Activated CD8-positive, alpha-beta memory T cell treated with anti-CD3 and anti-CD28 coated beads, Interleukin-2, amount 10 ng/mL, durations not matched to agents 7 days and 5 days (primary cell): ENCODE measurements at regions not wholly inside any gene's neighbourhood (a gene's known extent, or its start where the extent isn't known, plus 50 kb on each side); places are given as distances from the start of the nearest gene placed in this dataset.

Source experiments
- ATAC-seq: fragments of 150-1000 bp; cut with Tn5 transposase; one replicate; pipeline ENCODE4 v1.10.0; 2021; ENCODE audit warnings: moderate library complexity
- CTCF ChIA-PET: fragments of 350-600 bp; sonication (Branson Sonifier 250); formaldehyde crosslinking; loops from one replicate; lab custom pipeline; 2021; ENCODE audit warnings: antibody characterized with exemption; lab: Charles Lee
- DNase-seq: peaks from one replicate; pipeline ENCODE4 v3.0.0-alpha.2; 2020
- H3K27ac Mint-ChIP-seq: one replicate; pipeline ENCODE4 v1.8.0; 2021; ENCODE audit warnings: mild to moderate bottlenecking, mixed read lengths
- H3K27me3 Mint-ChIP-seq: one replicate; pipeline ENCODE4 v1.8.0; 2021; ENCODE audit warnings: mixed read lengths
- H3K36me3 Mint-ChIP-seq: one replicate; pipeline ENCODE4 v1.8.0; 2021; ENCODE audit warnings: mild to moderate bottlenecking, mixed read lengths
- H3K4me1 Mint-ChIP-seq: one replicate; pipeline ENCODE4 v1.8.0; 2021; ENCODE audit warnings: mixed read lengths
- H3K4me3 Mint-ChIP-seq: one replicate; pipeline ENCODE4 v1.8.0; 2021; ENCODE audit warnings: mild to moderate bottlenecking, moderate library complexity, mixed read lengths
- H3K9me3 Mint-ChIP-seq: one replicate; pipeline ENCODE4 v1.8.0; 2022; ENCODE audit warnings: low read depth, mixed read lengths

- Mint-ChIP-seq H3K36me3 (no peaks in the 10 kb centered on the region), H3K27ac (no peak overlapping the region), H3K27me3 (no peaks in the 10 kb centered on the region), H3K4me3 (no peak overlapping the region), H3K4me1 (no peaks in the 10 kb centered on the region), H3K9me3 (peaks cover 5% of the 10 kb centered on the region)
- DNase-seq: no peak
- CTCF ChIA-PET: no interaction called here
- no peak for ATAC-seq
These were observed 2160.4 kb downstream of the MAT2B start for GRCh38 chr5:165665735-165666400.

DNA sequence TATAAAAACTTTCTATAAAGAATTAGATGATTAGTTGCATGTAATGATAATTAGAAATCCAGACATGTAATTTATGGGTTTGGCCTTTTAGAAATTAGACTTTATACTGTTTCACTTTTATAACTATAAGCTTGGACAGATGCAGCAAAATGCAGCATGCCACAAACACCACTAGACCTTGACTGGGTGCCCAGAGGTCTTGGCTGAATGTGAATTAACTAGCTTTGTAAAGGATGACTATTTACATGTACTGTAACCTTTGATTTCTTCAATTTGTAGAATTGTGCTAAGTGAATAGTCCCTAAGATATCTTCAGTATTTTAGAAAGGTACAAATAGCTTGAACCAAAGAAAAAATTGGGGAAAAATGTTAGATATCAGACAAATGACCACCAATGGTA lies 2168.1 kb downstream of the MAT2B start:
- ATAC-seq: no peak
- H3K9me3 Mint-ChIP-seq: peaks cover 12% of the 10 kb centered on the region
- H3K4me3 Mint-ChIP-seq: no peak overlapping the region
- no peak for DNase-seq
- H3K27me3 Mint-ChIP-seq: no peaks in the 10 kb centered on the region
- H3K36me3 Mint-ChIP-seq: no peaks in the 10 kb centered on the region
- no peaks in the 10 kb centered on the region for H3K4me1 Mint-ChIP-seq
- no peak overlapping the region for H3K27ac Mint-ChIP-seq
- CTCF ChIA-PET: no interaction called here

DNA sequence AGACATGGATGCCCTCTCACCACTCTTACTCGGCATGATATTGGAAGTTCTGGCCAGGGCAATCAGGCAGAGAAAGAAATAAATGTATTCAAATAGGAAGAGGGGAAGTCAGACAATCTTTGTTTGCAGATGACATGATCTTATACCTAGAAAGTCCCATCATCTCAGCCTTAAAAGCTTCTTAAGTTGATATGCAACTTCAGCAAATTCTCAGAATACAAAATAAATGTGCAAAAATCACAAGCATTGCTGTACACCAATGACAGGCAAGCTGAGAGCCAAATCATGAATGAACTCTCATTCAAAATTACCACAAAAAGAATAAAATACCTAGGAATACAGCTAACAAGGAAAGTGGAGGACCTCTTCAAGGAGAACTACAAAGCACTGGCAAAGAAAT lies 2190.4 kb downstream of the MAT2B start:
- DNase-seq: no peak
- Mint-ChIP-seq H3K27me3 (no peaks in the 10 kb centered on the region), H3K4me3 (no peak overlapping the region), H3K4me1 (no peaks in the 10 kb centered on the region), H3K36me3 (no peaks in the 10 kb centered on the region), H3K9me3 (peaks cover 8% of the 10 kb centered on the region), H3K27ac (no peak overlapping the region)
- ATAC-seq: no peak
- CTCF ChIA-PET: no interaction called here

DNA sequence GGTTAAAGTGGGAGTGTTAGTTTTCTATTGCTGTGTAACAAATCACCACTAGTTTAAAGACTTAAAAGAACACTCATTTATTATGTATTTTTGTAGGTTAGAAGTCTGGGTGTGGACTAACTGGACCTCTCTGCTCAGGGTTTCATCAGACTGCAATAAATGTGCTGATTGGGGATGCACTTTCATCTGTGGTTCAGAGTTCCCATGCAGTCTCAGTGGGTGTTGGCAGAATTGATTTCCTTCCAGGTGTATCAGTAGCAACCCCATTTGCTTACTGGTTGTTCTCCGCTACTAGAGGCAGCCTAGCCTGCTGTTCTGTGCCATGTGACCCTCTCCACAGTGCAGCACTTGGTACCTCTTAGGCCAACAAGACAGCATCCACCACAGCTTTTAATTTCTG lies 2200.5 kb downstream of the MAT2B start:
- Mint-ChIP-seq H3K27me3 (no peaks in the 10 kb centered on the region), H3K27ac (no peak overlapping the region), H3K36me3 (no peaks in the 10 kb centered on the region), H3K4me1 (no peaks in the 10 kb centered on the region), H3K4me3 (no peak overlapping the region), H3K9me3 (no peaks in the 10 kb centered on the region)
- ATAC-seq: no peak
- CTCF ChIA-PET: no interaction called here
- no peak for DNase-seq

GRCh38 chr5:165712011-165712410 lies 2206.6 kb downstream of the MAT2B start:
- no peaks in the 10 kb centered on the region for H3K36me3 Mint-ChIP-seq
- CTCF ChIA-PET: interaction anchor here (0.6 kb wide), 1 partner anchor 1461 kb away, joined by 4 read pairs; no protein-coding TSS in a partner anchor
- H3K9me3 Mint-ChIP-seq: peaks cover 4% of the 10 kb centered on the region
- ATAC-seq (no peak), DNase-seq (no peak)
- no peaks in the 10 kb centered on the region for H3K27me3 Mint-ChIP-seq
- H3K4me1 Mint-ChIP-seq: no peaks in the 10 kb centered on the region
- H3K4me3 Mint-ChIP-seq: no peak overlapping the region
- H3K27ac Mint-ChIP-seq: no peak overlapping the region

- Mint-ChIP-seq H3K4me3 (no peak overlapping the region), H3K9me3 (peaks cover 12% of the 10 kb centered on the region), H3K27ac (no peak overlapping the region), H3K36me3 (no peaks in the 10 kb centered on the region), H3K4me1 (no peaks in the 10 kb centered on the region), H3K27me3 (no peaks in the 10 kb centered on the region)
- ATAC-seq (no peak), DNase-seq (no peak)
- CTCF ChIA-PET: no interaction called here
These were observed 2209.2 kb downstream of the MAT2B start for GRCh38 chr5:165714598-165714997.

DNA sequence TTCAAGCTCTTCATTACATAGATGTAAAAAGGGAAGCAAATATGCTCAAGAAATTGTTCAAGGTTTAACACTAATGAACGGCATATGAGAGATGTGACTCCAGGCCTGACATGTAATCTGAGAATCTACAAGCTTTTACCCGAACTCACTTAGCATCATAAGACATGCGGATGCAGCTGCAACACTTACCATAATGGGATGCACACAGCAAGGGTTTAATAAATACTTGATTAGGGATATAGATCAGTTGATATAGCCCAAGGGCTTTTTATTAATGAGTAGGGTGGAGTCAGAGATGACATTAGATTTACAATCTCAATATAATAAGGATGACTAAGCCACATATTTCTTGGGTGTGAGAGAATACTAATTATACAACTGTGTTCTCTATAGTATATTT lies 2215.5 kb downstream of the MAT2B start:
- CTCF ChIA-PET: no interaction called here
- Mint-ChIP-seq H3K36me3 (no peaks in the 10 kb centered on the region), H3K9me3 (peaks cover 13% of the 10 kb centered on the region), H3K27ac (no peak overlapping the region), H3K4me1 (no peaks in the 10 kb centered on the region), H3K27me3 (no peaks in the 10 kb centered on the region), H3K4me3 (no peak overlapping the region)
- DNase-seq: no peak
- ATAC-seq: no peak

DNA sequence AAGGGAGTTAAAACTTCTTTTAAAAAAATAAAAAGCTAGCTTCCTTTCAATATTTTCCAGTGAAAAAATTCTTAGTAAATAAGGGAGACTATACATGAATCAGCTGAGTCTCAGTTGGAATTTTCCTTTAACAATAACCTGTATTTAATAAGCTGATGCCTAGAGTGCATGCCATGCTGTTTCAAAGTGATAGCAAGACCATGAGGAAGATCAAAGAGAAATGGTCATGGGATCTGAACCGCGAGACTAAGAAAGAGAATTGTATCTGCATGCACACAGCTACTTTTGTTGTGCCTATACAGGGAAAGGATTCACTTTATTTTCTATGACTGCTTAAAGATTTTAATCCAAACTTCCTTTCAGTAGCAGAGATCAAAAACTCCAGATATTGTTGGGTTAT lies 2217.0 kb downstream of the MAT2B start:
- H3K9me3 Mint-ChIP-seq: peaks cover 15% of the 10 kb centered on the region
- no peak overlapping the region for H3K27ac Mint-ChIP-seq
- H3K27me3 Mint-ChIP-seq: no peaks in the 10 kb centered on the region
- ATAC-seq (no peak), DNase-seq (no peak)
- CTCF ChIA-PET: no interaction called here
- H3K36me3 Mint-ChIP-seq: no peaks in the 10 kb centered on the region
- no peak overlapping the region for H3K4me3 Mint-ChIP-seq
- no peaks in the 10 kb centered on the region for H3K4me1 Mint-ChIP-seq

DNA sequence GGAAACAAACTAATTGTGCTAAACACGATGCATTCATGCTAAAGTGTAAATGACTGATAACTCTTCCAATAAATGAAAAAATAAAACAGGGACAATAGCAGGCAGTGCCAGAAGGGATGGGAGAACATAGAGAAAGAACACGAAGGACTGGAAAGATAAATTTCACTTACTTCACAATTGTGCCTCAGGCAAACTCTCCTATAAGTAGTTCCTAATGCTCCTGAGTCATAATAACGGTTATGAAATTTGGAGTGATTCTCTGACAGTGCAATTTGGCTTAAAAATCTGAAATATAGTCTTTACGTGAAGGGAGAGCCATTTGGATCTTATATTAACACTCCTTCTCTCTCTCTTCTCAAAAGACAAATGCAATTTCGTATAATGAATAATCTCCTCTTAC lies 2218.5 kb downstream of the MAT2B start:
- no peaks in the 10 kb centered on the region for H3K4me1 Mint-ChIP-seq
- H3K4me3 Mint-ChIP-seq: no peak overlapping the region
- no peak for ATAC-seq
- no peak for DNase-seq
- no peaks in the 10 kb centered on the region for H3K36me3 Mint-ChIP-seq
- CTCF ChIA-PET: no interaction called here
- H3K9me3 Mint-ChIP-seq: peaks cover 11% of the 10 kb centered on the region
- no peaks in the 10 kb centered on the region for H3K27me3 Mint-ChIP-seq
- H3K27ac Mint-ChIP-seq: no peak overlapping the region

DNA sequence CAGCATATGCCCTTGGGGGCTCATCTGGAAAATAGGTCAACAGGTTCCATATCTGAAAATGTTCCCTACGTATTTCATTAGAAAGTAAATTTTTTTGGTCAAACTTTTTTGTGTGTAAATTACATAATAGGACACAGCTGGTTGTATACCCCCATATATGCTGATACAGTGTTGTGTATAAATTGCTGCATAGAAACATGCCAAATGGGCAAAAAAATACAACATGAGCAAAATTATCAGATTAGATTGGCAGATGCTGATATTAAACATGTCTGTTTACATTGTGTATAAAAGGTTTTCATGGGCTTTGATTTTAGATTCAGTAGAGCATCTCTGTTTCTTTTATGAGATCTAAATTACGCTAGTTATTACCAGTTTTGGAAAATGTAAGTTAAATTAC lies 2223.0 kb downstream of the MAT2B start:
- CTCF ChIA-PET: no interaction called here
- ATAC-seq (no peak), DNase-seq (no peak)
- Mint-ChIP-seq H3K4me1 (no peaks in the 10 kb centered on the region), H3K4me3 (no peak overlapping the region), H3K27ac (no peak overlapping the region), H3K9me3 (peaks cover 2% of the 10 kb centered on the region), H3K36me3 (no peaks in the 10 kb centered on the region), H3K27me3 (no peaks in the 10 kb centered on the region)

- Mint-ChIP-seq H3K27ac (no peak overlapping the region), H3K4me1 (no peaks in the 10 kb centered on the region), H3K36me3 (no peaks in the 10 kb centered on the region), H3K4me3 (no peak overlapping the region), H3K27me3 (no peaks in the 10 kb centered on the region), H3K9me3 (peaks cover 10% of the 10 kb centered on the region)
- CTCF ChIA-PET: no interaction called here
- no peak for ATAC-seq
- no peak for DNase-seq
These were observed 2230.0 kb downstream of the MAT2B start for GRCh38 chr5:165735388-165735787.

DNA sequence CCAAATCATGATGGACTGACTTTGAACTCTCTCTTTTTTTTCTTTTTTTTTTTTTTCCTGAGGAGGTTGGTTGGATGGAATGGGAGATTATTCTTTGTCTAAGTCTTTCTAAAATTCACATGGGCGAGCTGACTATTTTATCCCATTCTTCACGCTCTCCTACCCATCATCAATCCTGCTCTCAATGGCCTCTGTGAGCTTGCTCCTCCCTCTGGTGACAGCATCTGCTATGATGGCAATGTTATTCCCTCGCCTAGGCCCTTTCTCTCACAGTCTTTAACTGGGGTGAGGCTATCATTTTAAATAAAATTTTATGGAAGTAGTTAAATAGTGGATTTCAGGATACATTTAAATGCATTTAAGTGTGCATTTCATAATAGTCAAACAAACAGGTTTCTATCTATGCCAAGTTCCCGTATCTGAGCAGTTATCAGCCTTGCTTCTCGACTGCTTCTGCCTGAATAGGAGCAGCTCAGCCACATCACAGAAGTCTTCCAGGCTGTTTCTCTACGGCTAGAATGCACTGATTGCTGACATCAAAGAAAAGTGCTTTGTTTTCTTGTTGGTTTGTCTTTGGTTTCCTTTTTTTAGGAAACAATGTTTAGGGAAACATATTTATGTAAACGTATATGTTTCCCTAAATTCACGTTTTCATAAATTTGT lies 2233.8 kb downstream of the MAT2B start:
- no peaks in the 10 kb centered on the region for H3K27me3 Mint-ChIP-seq
- H3K4me1 Mint-ChIP-seq: no peaks in the 10 kb centered on the region
- H3K9me3 Mint-ChIP-seq: peaks cover 13% of the 10 kb centered on the region
- CTCF ChIA-PET: no interaction called here
- no peak for ATAC-seq
- H3K27ac Mint-ChIP-seq: no peak overlapping the region
- H3K4me3 Mint-ChIP-seq: no peak overlapping the region
- H3K36me3 Mint-ChIP-seq: no peaks in the 10 kb centered on the region
- DNase-seq: no peak

DNA sequence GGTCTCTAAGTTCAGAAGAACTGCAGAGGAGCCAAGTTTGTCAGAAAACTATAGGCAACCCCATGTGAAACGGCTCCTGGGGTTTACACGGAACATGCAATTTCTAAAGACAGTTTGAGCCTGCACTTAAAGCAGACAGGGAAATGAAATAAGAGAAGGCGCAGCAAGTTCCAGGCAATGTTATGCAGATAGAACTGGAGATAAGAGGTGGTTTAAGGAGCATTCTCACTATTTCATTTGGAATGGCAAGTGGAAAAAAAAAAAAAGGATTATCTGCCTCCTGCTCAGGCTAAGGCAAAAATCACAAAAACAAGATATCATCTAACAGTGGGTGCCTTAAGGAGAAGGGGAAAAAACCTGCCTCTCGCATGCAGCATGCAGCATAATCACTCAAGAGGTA lies 2252.4 kb downstream of the MAT2B start:
- no peak for ATAC-seq
- H3K4me1 Mint-ChIP-seq: no peaks in the 10 kb centered on the region
- peaks cover 11% of the 10 kb centered on the region for H3K9me3 Mint-ChIP-seq
- no peak overlapping the region for H3K4me3 Mint-ChIP-seq
- no peaks in the 10 kb centered on the region for H3K27me3 Mint-ChIP-seq
- H3K36me3 Mint-ChIP-seq: no peaks in the 10 kb centered on the region
- H3K27ac Mint-ChIP-seq: no peak overlapping the region
- CTCF ChIA-PET: no interaction called here
- DNase-seq: no peak

GRCh38 chr5:165775111-165775510 lies 2269.7 kb downstream of the MAT2B start:
- no peak overlapping the region for H3K4me3 Mint-ChIP-seq
- H3K4me1 Mint-ChIP-seq: no peaks in the 10 kb centered on the region
- no peak for DNase-seq
- H3K27ac Mint-ChIP-seq: no peak overlapping the region
- CTCF ChIA-PET: no interaction called here
- ATAC-seq: no peak
- H3K27me3 Mint-ChIP-seq: no peaks in the 10 kb centered on the region
- no peaks in the 10 kb centered on the region for H3K36me3 Mint-ChIP-seq
- peaks cover 9% of the 10 kb centered on the region for H3K9me3 Mint-ChIP-seq
